Right forelimb (tissue), 1 donor: ENCODE measurements at regions not wholly inside any gene's neighbourhood (a gene's known extent, or its start where the extent isn't known, plus 50 kb on each side); places are given as distances from the start of the nearest gene placed in this dataset.
"Not testable (repeated sequence)": the region's sequence is repeated elsewhere in the genome, so short reads cannot be mapped to it uniquely, and the experiment has no call there.

Experiments
- DNase-seq: peaks from one replicate; pipeline ENCODE4 v3.0.0-alpha.2; 2018

- DNase-seq, result no peak
Measured at GRCh38 chr1:80363689-80364475, 1357.4 kb upstream of the ADGRL4 start.

GRCh38 chr1:80359666-80360065 is 1353.1 kb upstream of the ADGRL4 start:
- DNase-seq, result no peak

- no peak for DNase-seq
Measured at GRCh38 chr1:80349218-80349617, 1342.7 kb upstream of the ADGRL4 start.

GRCh38 chr1:80341021-80341420 is 1334.5 kb upstream of the ADGRL4 start:
- no peak for DNase-seq

- DNase-seq, result no peak
Measured at GRCh38 chr1:80318108-80318507, 1311.6 kb upstream of the ADGRL4 start.

GRCh38 chr1:80310703-80311245 is 1304.2 kb upstream of the ADGRL4 start:
- no peak for DNase-seq

- no peak for DNase-seq
Measured at GRCh38 chr1:80305466-80305865, 1298.9 kb upstream of the ADGRL4 start.

- DNase-seq, result no peak
Measured at GRCh38 chr1:80293818-80294217, 1287.3 kb upstream of the ADGRL4 start.

- not testable (repeated sequence) for DNase-seq
Measured at GRCh38 chr1:80288750-80289149, 1282.2 kb upstream of the ADGRL4 start.

GRCh38 chr1:80282536-80282935 is 1276.0 kb upstream of the ADGRL4 start:
- DNase-seq, result no peak

- DNase-seq, result no peak
Measured at GRCh38 chr1:80278936-80279335, 1272.4 kb upstream of the ADGRL4 start.

GRCh38 chr1:80274256-80274655 is 1267.7 kb upstream of the ADGRL4 start:
- DNase-seq, result no peak

- DNase-seq, result no peak
Measured at GRCh38 chr1:80272495-80272894, 1266.0 kb upstream of the ADGRL4 start.

- no peak for DNase-seq
Measured at GRCh38 chr1:80258659-80259058, 1252.1 kb upstream of the ADGRL4 start.

- DNase-seq, result no peak
Measured at GRCh38 chr1:80251591-80251990, 1245.1 kb upstream of the ADGRL4 start.

- no peak for DNase-seq
Measured at GRCh38 chr1:80251171-80251570, 1244.6 kb upstream of the ADGRL4 start.

GRCh38 chr1:80250573-80251168 is 1244.1 kb upstream of the ADGRL4 start:
- DNase-seq, result no peak

GRCh38 chr1:80249699-80250098 is 1243.2 kb upstream of the ADGRL4 start:
- DNase-seq, result no peak

GRCh38 chr1:80248886-80249285 is 1242.4 kb upstream of the ADGRL4 start:
- DNase-seq, result no peak

- no peak for DNase-seq
Measured at GRCh38 chr1:80245813-80246212, 1239.3 kb upstream of the ADGRL4 start.

- no peak for DNase-seq
Measured at GRCh38 chr1:80244372-80244771, 1237.8 kb upstream of the ADGRL4 start.

GRCh38 chr1:80241566-80241965 is 1235.0 kb upstream of the ADGRL4 start:
- no peak for DNase-seq

- DNase-seq, result no peak
Measured at GRCh38 chr1:80225510-80225909, 1219.0 kb upstream of the ADGRL4 start.

GRCh38 chr1:80221319-80221718 is 1214.8 kb upstream of the ADGRL4 start:
- no peak for DNase-seq
